SK-N-SH (cell line): ENCODE measurements at regions not wholly inside any gene's neighbourhood (a gene's known extent, or its start where the extent isn't known, plus 50 kb on each side); places are given as distances from the start of the nearest gene placed in this dataset.
A peak's percentile ranks its signal among the peaks of the same experiment; 100 is the strongest.

Source experiments
- CHD2 ChIP-seq: fragments of 150-350 bp; IDR thresholded peaks from 2 replicates; pipeline ENCODE4 v1.6.1; 2018; ENCODE audit warnings: low read length; ENCODE audit not compliant: partially characterized antibody
- CTCF ChIP-seq: fragments of 200-600 bp; sonication (generic); IDR thresholded peaks from 2 replicates; pipeline ENCODE4 v1.6.1; 2017; ENCODE audit warnings: antibody characterized with exemption, mild to moderate bottlenecking, moderate library complexity
- FOXJ3 ChIP-seq: sonication (generic); formaldehyde crosslinking; IDR thresholded peaks from 2 replicates; pipeline ENCODE4 v1.5.1; 2020; ENCODE audit warnings: mild to moderate bottlenecking, missing genetic modification reagents
- GABPA ChIP-seq: IDR thresholded peaks from 2 replicates; pipeline ENCODE4 v1.4.0; 2012; ENCODE audit warnings: low read depth, mild to moderate bottlenecking
- JUND ChIP-seq: IDR thresholded peaks from 2 replicates; pipeline ENCODE4 v1.4.0; 2012
- MEF2A ChIP-seq: IDR thresholded peaks from 2 replicates; pipeline ENCODE4 v1.4.0; 2012; ENCODE audit warnings: low read depth, borderline replicate concordance
- MXI1 ChIP-seq: IDR thresholded peaks from 2 replicates; pipeline ENCODE4 v1.6.1; 2012; ENCODE audit warnings: mild to moderate bottlenecking, low read depth, low read length, improper control_type of control experiment
- POLR2AphosphoS5 ChIP-seq: IDR thresholded peaks from 2 replicates; pipeline ENCODE4 v1.6.1; 2012; ENCODE audit warnings: low read depth, low read length
- RAD21 ChIP-seq: IDR thresholded peaks from 2 replicates; pipeline ENCODE4 v1.6.1; 2012; ENCODE audit warnings: mild to moderate bottlenecking, low read length
- RCOR1 ChIP-seq: fragments of 150-350 bp; IDR thresholded peaks from 2 replicates; pipeline ENCODE4 v1.6.1; 2017; ENCODE audit warnings: antibody characterized with exemption, low read length
- RFX5 ChIP-seq: IDR thresholded peaks from 2 replicates; pipeline ENCODE4 v1.6.1; 2012; ENCODE audit warnings: mild to moderate bottlenecking, improper control_type of control experiment, low read length
- RXRA ChIP-seq: IDR thresholded peaks from 2 replicates; pipeline ENCODE4 v1.4.0; 2012; ENCODE audit warnings: low read depth, mild to moderate bottlenecking, borderline replicate concordance
- SMC3 ChIP-seq: IDR thresholded peaks from 2 replicates; pipeline ENCODE4 v1.6.1; 2012; ENCODE audit warnings: low read depth, low read length, improper control_type of control experiment
- TAF1 ChIP-seq: IDR thresholded peaks from 2 replicates; pipeline ENCODE4 v1.6.1; 2012; ENCODE audit warnings: low read depth, mild to moderate bottlenecking, low read length, moderate library complexity, borderline replicate concordance
- TCF12 ChIP-seq: IDR thresholded peaks from 2 replicates; pipeline ENCODE4 v1.4.0; 2012
- TEAD4 ChIP-seq: IDR thresholded peaks from 2 replicates; pipeline ENCODE4 v1.4.0; 2012; ENCODE audit warnings: mild to moderate bottlenecking, borderline replicate concordance; ENCODE audit not compliant: insufficient read depth
- USF2 ChIP-seq: fragments of 150-350 bp; IDR thresholded peaks from 2 replicates; pipeline ENCODE4 v1.6.1; 2017; ENCODE audit warnings: antibody characterized with exemption, low read length, low read depth, borderline replicate concordance
- YY1 ChIP-seq: IDR thresholded peaks from 2 replicates; pipeline ENCODE4 v1.4.0; 2012; ENCODE audit warnings: low read depth, mild to moderate bottlenecking
- ZBTB33 ChIP-seq: IDR thresholded peaks from 2 replicates; pipeline ENCODE4 v1.4.0; 2012; ENCODE audit warnings: low read depth, borderline replicate concordance
- TF ChIP-seq, protein P1 (sequence below): fragments of 150-350 bp; IDR thresholded peaks from 2 replicates; pipeline ENCODE4 v1.6.1; 2016; ENCODE audit warnings: mild to moderate bottlenecking, low read depth, low read length

DNA sequence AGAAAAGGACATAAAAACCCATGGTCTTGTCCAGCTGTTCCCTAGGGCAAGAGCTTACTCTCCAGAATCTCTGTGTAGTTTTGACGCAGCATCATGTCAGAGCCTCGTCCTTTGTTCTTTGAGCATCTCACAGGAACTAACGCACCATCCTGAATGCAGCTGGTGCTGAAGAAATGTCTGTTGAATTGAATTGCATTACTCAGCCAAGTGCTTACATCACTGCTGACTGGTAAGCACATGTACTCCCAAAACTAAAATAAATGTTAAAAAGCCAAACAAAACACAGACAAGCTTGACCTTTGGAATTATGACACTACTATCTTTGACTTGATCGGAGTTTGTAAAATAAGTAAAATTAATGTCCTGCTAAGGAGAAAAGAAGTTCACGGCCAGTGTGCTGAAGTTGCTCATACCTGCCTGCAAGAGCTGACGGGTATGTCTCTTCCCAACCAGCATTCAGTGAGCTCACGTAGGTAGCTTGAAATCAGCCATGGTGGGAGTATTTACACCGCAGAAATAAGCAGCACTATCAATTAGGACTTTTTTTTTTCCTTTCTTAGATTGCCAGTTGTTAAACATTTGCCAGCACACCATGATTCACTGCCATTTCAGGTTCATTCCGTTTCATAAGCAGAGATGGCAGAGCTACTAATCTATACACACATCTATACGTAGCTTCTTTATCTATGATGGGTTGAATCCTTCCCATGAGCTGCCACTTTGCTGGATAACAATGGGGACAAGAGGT lies 310.6 kb upstream of the MSX2 start (continued):
- TF ChIP-seq ZBTB33, result no peak
- peak; percentile 20; the same call in 1 of the 2 replicates for TF ChIP-seq POLR2AphosphoS5
- no peak for TF ChIP-seq FOXJ3 (CRISPR knock-in tag)
- no peak for TF ChIP-seq YY1
- no peak for TF ChIP-seq MXI1
- TF ChIP-seq TCF12, result peak; percentile 69
- no peak; the same call in 1 of the 2 replicates for TF ChIP-seq TEAD4
- no peak for TF ChIP-seq CHD2
- no peak for TF ChIP-seq SMC3
- TF ChIP-seq, protein P1, sequence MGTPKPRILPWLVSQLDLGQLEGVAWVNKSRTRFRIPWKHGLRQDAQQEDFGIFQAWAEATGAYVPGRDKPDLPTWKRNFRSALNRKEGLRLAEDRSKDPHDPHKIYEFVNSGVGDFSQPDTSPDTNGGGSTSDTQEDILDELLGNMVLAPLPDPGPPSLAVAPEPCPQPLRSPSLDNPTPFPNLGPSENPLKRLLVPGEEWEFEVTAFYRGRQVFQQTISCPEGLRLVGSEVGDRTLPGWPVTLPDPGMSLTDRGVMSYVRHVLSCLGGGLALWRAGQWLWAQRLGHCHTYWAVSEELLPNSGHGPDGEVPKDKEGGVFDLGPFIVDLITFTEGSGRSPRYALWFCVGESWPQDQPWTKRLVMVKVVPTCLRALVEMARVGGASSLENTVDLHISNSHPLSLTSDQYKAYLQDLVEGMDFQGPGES, result no peak
- peak; percentile 9; the same call in 1 of the 2 replicates for TF ChIP-seq RXRA
- TF ChIP-seq TAF1, result no peak
- TF ChIP-seq RFX5, result no peak
- TF ChIP-seq USF2, result no peak
- no peak for TF ChIP-seq RCOR1
- peak; percentile 48; the same call in 1 of the 2 replicates for TF ChIP-seq JUND
- no peak for TF ChIP-seq CTCF
- no peak for TF ChIP-seq GABPA
- TF ChIP-seq RAD21, result no peak
- no peak for TF ChIP-seq MEF2A
